Endothelial cell of umbilical vein (primary cell): ENCODE measurements at regions not wholly inside any gene's neighbourhood (a gene's known extent, or its start where the extent isn't known, plus 50 kb on each side); places are given as distances from the start of the nearest gene placed in this dataset.

ENCODE experiments used
- BruUV-seq: library from RNA; stranded (reverse); fragments of 400-500 nt; replicated peaks from 2 replicates; lab custom pipeline; 2021; lab: Mats Ljungman, UMichigan
- CTCF ChIA-PET: fragments of 300-600, 350-600 bp; sonication (Branson Sonifier 250); formaldehyde crosslinking; loops from one replicate; lab custom pipeline; 2021; ENCODE audit warnings: antibody characterized with exemption, inconsistent platforms; lab: Charles Lee
- POLR2A ChIA-PET: fragments of 300-600, 350-600 bp; sonication (Branson Sonifier 250); formaldehyde crosslinking; loops from one replicate; lab custom pipeline; 2021; ENCODE audit warnings: antibody characterized with exemption, inconsistent platforms; lab: Charles Lee
- DNase-seq: peaks from one replicate; pipeline ENCODE4 v3.0.0-alpha.2; 2011; ENCODE audit warnings: low read depth, low spot score
- FAIRE-seq: peaks from 2 replicates; lab custom pipeline; 2011; peaks lifted over from hg19 to GRCh38; lab: Jason Lieb, UNC
- H2AFZ ChIP-seq: 2 replicates; pipeline ENCODE4 v1.6.0; 2012; ENCODE audit warnings: low read depth, low read length, control low read depth, inconsistent platforms
- H3K27ac ChIP-seq: 2 replicates; pipeline ENCODE4 v1.5.1; 2011; ENCODE audit warnings: low read depth, mild to moderate bottlenecking, control low read depth, low read length, moderate library complexity; ENCODE audit not compliant: insufficient read depth
- H3K27me3 ChIP-seq, 2 experiments: 2 replicates each; pipeline versions ENCODE4 v1.6.0 to v1.6.1; 2011; ENCODE audit warnings: low read length in 2 of 2, mixed read lengths in 1 of 2; ENCODE audit not compliant: control insufficient read depth in 2 of 2, insufficient read depth in 2 of 2
- H3K36me3 ChIP-seq, 2 experiments: 2 replicates in 1 of 2; 3 replicates in 1 of 2; pipeline ENCODE4 v1.5.1; 2011; ENCODE audit warnings: low read length in 2 of 2, mild to moderate bottlenecking in 1 of 2, moderate library complexity in 1 of 2; ENCODE audit not compliant: control insufficient read depth in 2 of 2, insufficient read depth in 2 of 2; ENCODE audit errors: extremely low read depth in 1 of 2
- H3K4me1 ChIP-seq: 3 replicates; pipeline ENCODE4 v1.5.1; 2011; ENCODE audit warnings: mild to moderate bottlenecking, low read length; ENCODE audit not compliant: control insufficient read depth, insufficient read depth; ENCODE audit errors: extremely low read depth
- H3K4me2 ChIP-seq: 2 replicates; pipeline ENCODE4 v1.6.1; 2011; ENCODE audit warnings: low read length, control low read depth, mixed read lengths; ENCODE audit not compliant: insufficient read depth
- H3K4me3 ChIP-seq, 3 experiments: fragments of 200-600 bp in 1 of 3; sonication (generic), shearing (Covaris generic) in 1 of 3; replicated peaks in 1 of 3; 2 replicates each; pipeline ENCODE4 v1.5.1; 2011 to 2016; ENCODE audit warnings: control low read depth in 3 of 3, low read length in 3 of 3, mild to moderate bottlenecking in 2 of 3, inconsistent platforms in 1 of 3, low read depth in 1 of 3, moderate library complexity in 1 of 3; ENCODE audit not compliant: insufficient read depth in 1 of 3
- H3K79me2 ChIP-seq: 2 replicates; pipeline ENCODE4 v1.6.0; 2012; ENCODE audit warnings: low read length, inconsistent platforms; ENCODE audit not compliant: control insufficient read depth, insufficient read depth
- H3K9ac ChIP-seq: replicated peaks from 2 replicates; pipeline ENCODE3; 2011; ENCODE audit warnings: low read length, control low read depth; ENCODE audit not compliant: insufficient read depth; ENCODE audit errors: extremely low read depth
- H3K9me1 ChIP-seq: replicated peaks from 3 replicates; pipeline ENCODE4 v1.6.0; 2011; ENCODE audit warnings: mild to moderate bottlenecking, low read length; ENCODE audit not compliant: control insufficient read depth, insufficient read depth; ENCODE audit errors: extremely low read depth
- H3K9me3 ChIP-seq: replicated peaks from 2 replicates; pipeline ENCODE4 v1.5.1; 2012; ENCODE audit warnings: low read length, inconsistent platforms; ENCODE audit not compliant: control insufficient read depth, insufficient read depth
- H4K20me1 ChIP-seq: replicated peaks from 2 replicates; pipeline ENCODE3; 2011; ENCODE audit warnings: mild to moderate bottlenecking, low read length; ENCODE audit not compliant: control insufficient read depth, insufficient read depth; ENCODE audit errors: extremely low read depth
- EZH2 ChIP-seq: IDR thresholded peaks from 2 replicates; pipeline ENCODE4 v1.6.1; 2012; ENCODE audit warnings: borderline replicate concordance, low read depth, mild to moderate bottlenecking, moderate library complexity, low read length, inconsistent platforms; ENCODE audit not compliant: severe bottlenecking
- FOS ChIP-seq: IDR thresholded peaks from 2 replicates; pipeline ENCODE4 v1.6.1; 2011; ENCODE audit warnings: mild to moderate bottlenecking, low read length, moderate library complexity, borderline replicate concordance; ENCODE audit not compliant: insufficient read depth
- GATA2 ChIP-seq: IDR thresholded peaks from 2 replicates; pipeline ENCODE4 v1.7.0; 2011; ENCODE audit warnings: low read depth, mild to moderate bottlenecking, moderate library complexity, mixed read lengths, low read length; ENCODE audit not compliant: insufficient read length, insufficient read depth
- JUN ChIP-seq: IDR thresholded peaks from 2 replicates; pipeline ENCODE4 v1.6.1; 2011; ENCODE audit warnings: borderline replicate concordance, low read depth; ENCODE audit not compliant: insufficient read length, insufficient read depth
- MAX ChIP-seq: IDR thresholded peaks from 2 replicates; pipeline ENCODE4 v1.6.1; 2011; ENCODE audit not compliant: insufficient read depth, insufficient read length
- MYC ChIP-seq: IDR thresholded peaks from one replicate; pipeline ENCODE4 v1.6.1; 2011; ENCODE audit warnings: mild to moderate bottlenecking, low read depth, low read length
- POLR2A ChIP-seq: IDR thresholded peaks from 2 replicates; pipeline ENCODE4 v1.6.1; 2012; ENCODE audit warnings: low read depth, mild to moderate bottlenecking, control low read depth, low read length
- POLR2AphosphoS5 ChIP-seq: IDR thresholded peaks from 2 replicates; pipeline ENCODE4 v1.6.1; 2012; ENCODE audit warnings: low read depth, mild to moderate bottlenecking, control low read depth, low read length, moderate library complexity; ENCODE audit not compliant: insufficient read depth
- dilution Hi-C: fragments of 300-500 bp; cut with MboI; formaldehyde crosslinking; loops from one replicate; pipeline ENCODE4 v1.15.0; 2019; ENCODE audit warnings: low sequenced_read_pairs; ENCODE audit not compliant: extremely low pct_ligation_motif_present
- intact Hi-C: fragments of 100-400 bp; cut with micrococcal nuclease; formaldehyde crosslinking; loops from one replicate; pipeline ENCODE4 v1.10.0; 2022
- TF ChIP-seq, protein P1 (sequence below), 2 donors: IDR thresholded peaks; 1 replicate in 1 of 2; 2 replicates in 1 of 2; pipeline ENCODE4 v1.5.1; 2011; ENCODE audit warnings: low read length in 2 of 2, mild to moderate bottlenecking in 2 of 2, moderate library complexity in 2 of 2, control low read depth in 1 of 2, inconsistent platforms in 1 of 2, low read depth in 1 of 2; ENCODE audit not compliant: insufficient read depth in 1 of 2; ENCODE audit errors: extremely low read depth in 1 of 2

- DNase-seq (no peak), FAIRE-seq (no peak)
- no peaks in the 10 kb centered on the region for H3K79me2 ChIP-seq
- H3K9ac ChIP-seq = no peak overlapping the region
- no peak for TF ChIP-seq GATA2
- TF ChIP-seq MAX = no peak
- no peak for TF ChIP-seq JUN
- TF ChIP-seq POLR2A = no peak
- no peak for TF ChIP-seq MYC
- TF ChIP-seq EZH2 = no peak
- no peak for TF ChIP-seq POLR2AphosphoS5
- TF ChIP-seq FOS = no peak
- TF ChIP-seq, protein P1, sequence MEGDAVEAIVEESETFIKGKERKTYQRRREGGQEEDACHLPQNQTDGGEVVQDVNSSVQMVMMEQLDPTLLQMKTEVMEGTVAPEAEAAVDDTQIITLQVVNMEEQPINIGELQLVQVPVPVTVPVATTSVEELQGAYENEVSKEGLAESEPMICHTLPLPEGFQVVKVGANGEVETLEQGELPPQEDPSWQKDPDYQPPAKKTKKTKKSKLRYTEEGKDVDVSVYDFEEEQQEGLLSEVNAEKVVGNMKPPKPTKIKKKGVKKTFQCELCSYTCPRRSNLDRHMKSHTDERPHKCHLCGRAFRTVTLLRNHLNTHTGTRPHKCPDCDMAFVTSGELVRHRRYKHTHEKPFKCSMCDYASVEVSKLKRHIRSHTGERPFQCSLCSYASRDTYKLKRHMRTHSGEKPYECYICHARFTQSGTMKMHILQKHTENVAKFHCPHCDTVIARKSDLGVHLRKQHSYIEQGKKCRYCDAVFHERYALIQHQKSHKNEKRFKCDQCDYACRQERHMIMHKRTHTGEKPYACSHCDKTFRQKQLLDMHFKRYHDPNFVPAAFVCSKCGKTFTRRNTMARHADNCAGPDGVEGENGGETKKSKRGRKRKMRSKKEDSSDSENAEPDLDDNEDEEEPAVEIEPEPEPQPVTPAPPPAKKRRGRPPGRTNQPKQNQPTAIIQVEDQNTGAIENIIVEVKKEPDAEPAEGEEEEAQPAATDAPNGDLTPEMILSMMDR (IDR thresholded peaks at IDR 0.05; ENCODE audit: extremely low read depth in 1 of 2, insufficient read depth in 1 of 2, low read depth in 1 of 2, low read length in 2 of 2) = no peak
- no peaks in the 10 kb centered on the region for H4K20me1 ChIP-seq
- CTCF ChIA-PET = no interaction called here
- no peaks in the 10 kb centered on the region for H3K4me1 ChIP-seq
- no TSS peak for BruUV-seq
- no peak overlapping the region for H3K27ac ChIP-seq
- dilution Hi-C loops = no loop called here
- no peak overlapping the region for H3K4me2 ChIP-seq
- intact Hi-C loops = no loop called here
- H2AFZ ChIP-seq = no peak overlapping the region
- POLR2A ChIA-PET = no interaction called here
- no peaks in the 10 kb centered on the region for H3K27me3 ChIP-seq
- H3K4me3 ChIP-seq = no peak overlapping the region
- no peaks in the 10 kb centered on the region for H3K36me3 ChIP-seq
- H3K9me1 ChIP-seq = no peaks in the 10 kb centered on the region
- H3K9me3 ChIP-seq = no peaks in the 10 kb centered on the region
Observed at GRCh38 chr11:109364851-109365250, 57.1 kb upstream of the C11orf87 start.
